ENCODE measurements at regions not wholly inside any gene's neighbourhood (a gene's known extent, or its start where the extent isn't known, plus 50 kb on each side); places are given as distances from the start of the nearest gene placed in this dataset.

GRCh38 chr3:132783152-132783551 lies 60.9 kb upstream of the NPHP3 start:
- H3K79me2 ChIP-seq (ENCODE audit: insufficient read depth, low read length): no peaks in the 10 kb centered on the region
- TF ChIP-seq ZNF274 (IDR thresholded peaks at IDR 0.05; ENCODE audit: low read depth, low read length) (no peak), RAD21 (IDR thresholded peaks at IDR 0.05; ENCODE audit: low read depth) (no peak)
- no peak overlapping the region for H3K9ac ChIP-seq (ENCODE audit: low read length)
- H3K4me2 ChIP-seq (ENCODE audit: low read length): no peak overlapping the region
- H3K27me3 ChIP-seq (ENCODE audit: insufficient read depth, low read length): 0 out of 2 replicates have a peak, but pooled peaks cover 6% of the 10 kb centered on the region
- RAD21 ChIA-PET (ENCODE audit: low non-redundant PET in 1 of 2, low total read pairs in 2 of 2, uncharacterized antibody in 2 of 2, unreplicated experiment in 2 of 2): no interaction called here
- no peaks in the 10 kb centered on the region for H3K9me2 ChIP-seq (ENCODE audit: insufficient read depth)
- no peak overlapping the region for H3K27ac ChIP-seq (ENCODE audit: low read depth, low read length)
- BruUV-seq (replicated peaks): no TSS peak
- intact Hi-C loops (cut with micrococcal nuclease): no loop called here
- H3K36me3 ChIP-seq (ENCODE audit: control insufficient read depth in 1 of 2, insufficient read depth in 2 of 2, low read length in 2 of 2): no peaks in the 10 kb centered on the region
- no peaks in the 10 kb centered on the region; the same call in 1 of the 2 replicates for H4K20me1 ChIP-seq (ENCODE audit: insufficient read depth)
- no peak for DNase-seq (ENCODE audit: low read depth, low spot score)
- H3K9me3 ChIP-seq (ENCODE audit: control insufficient read depth in 1 of 2, insufficient read depth in 1 of 2, low read depth in 1 of 2, low read length in 2 of 2): no peaks in the 10 kb centered on the region
- ATAC-seq: no peak
- H2AFZ ChIP-seq (ENCODE audit: low read depth, low read length, poor library complexity, severe bottlenecking): no peak overlapping the region
- no peaks in the 10 kb centered on the region for H3K4me1 ChIP-seq (ENCODE audit: control insufficient read depth in 1 of 2, insufficient read depth in 2 of 2, low read length in 2 of 2)
- CTCF ChIA-PET: interaction anchor here (1.5 kb wide), 1 partner anchor 57 kb away, joined by 3 read pairs; no protein-coding TSS in a partner anchor
- no peak overlapping the region for H3K4me3 ChIP-seq (replicated peaks in 1 of 2; ENCODE audit: low read depth in 1 of 2, low read length in 2 of 2)
- POLR2A ChIA-PET: no interaction called here

GRCh38 chr3:132781922-132782321 lies 59.7 kb upstream of the NPHP3 start:
- TF ChIP-seq, protein P1, sequence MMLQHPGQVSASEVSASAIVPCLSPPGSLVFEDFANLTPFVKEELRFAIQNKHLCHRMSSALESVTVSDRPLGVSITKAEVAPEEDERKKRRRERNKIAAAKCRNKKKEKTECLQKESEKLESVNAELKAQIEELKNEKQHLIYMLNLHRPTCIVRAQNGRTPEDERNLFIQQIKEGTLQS (IDR thresholded peaks at IDR 0.05): no peak
- no peak for TF ChIP-seq POLR2A (IDR thresholded peaks at IDR 0.05; ENCODE audit: borderline replicate concordance, extremely low read depth, insufficient read depth, insufficient read length)
- TF ChIP-seq FOSL1 (IDR thresholded peaks at IDR 0.05; ENCODE audit: low read depth): no peak
- TF ChIP-seq CEBPB (IDR thresholded peaks at IDR 0.05; ENCODE audit: low read depth): no peak
- no peak for TF ChIP-seq EGR1 (IDR thresholded peaks at IDR 0.05; ENCODE audit: low read depth)
- no peak for TF ChIP-seq ZNF274 (IDR thresholded peaks at IDR 0.05; ENCODE audit: low read depth, low read length)
- no peak for TF ChIP-seq EZH2phosphoT487 (IDR thresholded peaks at IDR 0.05; ENCODE audit: borderline replicate concordance)
- no peak for TF ChIP-seq ELF1 (IDR thresholded peaks at IDR 0.05; ENCODE audit: borderline replicate concordance, low read depth)
- no peak for TF ChIP-seq TCF7L2 (IDR thresholded peaks at IDR 0.05; ENCODE audit: borderline replicate concordance, extremely low read depth, insufficient read depth, insufficient read length)
- TF ChIP-seq EZH2 (IDR thresholded peaks at IDR 0.05): no peak
- DNase-seq (ENCODE audit: low read depth, low spot score) (no peak), ATAC-seq (no peak)
- Histone ChIP-seq H3K27me3 (ENCODE audit: insufficient read depth, low read length) (0 out of 2 replicates have a peak, but pooled peaks cover 8% of the 10 kb centered on the region), H3K36me3 (ENCODE audit: control insufficient read depth in 1 of 2, insufficient read depth in 2 of 2, low read length in 2 of 2) (no peaks in the 10 kb centered on the region), H3K79me2 (ENCODE audit: insufficient read depth, low read length) (no peaks in the 10 kb centered on the region), H3K9me3 (ENCODE audit: control insufficient read depth in 1 of 2, insufficient read depth in 1 of 2, low read depth in 1 of 2, low read length in 2 of 2) (no peaks in the 10 kb centered on the region), H3K9me2 (ENCODE audit: insufficient read depth) (no peaks in the 10 kb centered on the region), H3K4me1 (ENCODE audit: control insufficient read depth in 1 of 2, insufficient read depth in 2 of 2, low read length in 2 of 2) (no peaks in the 10 kb centered on the region), H3K27ac (ENCODE audit: low read depth, low read length) (no peak overlapping the region), H3K4me2 (ENCODE audit: low read length) (no peak overlapping the region), H3K9ac (ENCODE audit: low read length) (no peak overlapping the region), H3K4me3 (replicated peaks in 1 of 2; ENCODE audit: low read depth in 1 of 2, low read length in 2 of 2) (no peak overlapping the region), H2AFZ (ENCODE audit: low read depth, low read length, poor library complexity, severe bottlenecking) (no peak overlapping the region), H4K20me1 (ENCODE audit: insufficient read depth) (no peaks in the 10 kb centered on the region; the same call in 1 of the 2 replicates)
- ChIA-PET CTCF (interaction anchor here (0.6 kb wide), 1 partner anchor 271 kb away, joined by 3 read pairs; no protein-coding TSS in a partner anchor), POLR2A (no interaction called here), RAD21 (ENCODE audit: low non-redundant PET in 1 of 2, low total read pairs in 2 of 2, uncharacterized antibody in 2 of 2, unreplicated experiment in 2 of 2) (no interaction called here)
- BruUV-seq (replicated peaks): no TSS peak
- intact Hi-C loops (cut with micrococcal nuclease): no loop called here

Measured in HCT116 (cell line).